ENCODE measurements at regions not wholly inside any gene's neighbourhood (a gene's known extent, or its start where the extent isn't known, plus 50 kb on each side); places are given as distances from the start of the nearest gene placed in this dataset.

DNA sequence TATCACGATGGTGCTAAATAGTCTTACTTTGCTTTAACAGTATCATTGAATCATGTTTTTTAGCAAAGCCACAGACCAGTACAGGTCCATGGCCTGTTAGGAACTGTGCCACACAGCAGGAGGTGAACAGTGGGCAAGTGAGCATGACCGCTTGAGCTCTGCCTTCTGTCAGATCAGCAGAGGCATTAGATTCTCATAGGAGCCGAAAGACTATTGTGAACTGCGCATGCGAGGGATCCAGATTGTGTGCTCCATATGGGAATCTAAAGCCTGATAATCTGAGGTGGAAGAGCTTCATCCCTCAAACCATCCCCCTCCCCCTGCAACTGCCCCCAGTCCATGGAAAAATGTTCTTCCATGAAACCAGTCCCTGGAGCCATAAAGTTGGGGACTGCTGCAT is 102.3 kb upstream of the OSR1 start:
- H3K36me3 ChIP-seq (replicated peaks in 1 of 2) = no peaks in the 10 kb centered on the region
- H3K9me3 ChIP-seq (replicated peaks in 1 of 3) = no peaks in the 10 kb centered on the region
- 93 to 97% (median 95%) methylated on average over 2 to 5 of the region's 5 CpGs for WGBS, 4 donors
- no peak overlapping the region for H3K27ac ChIP-seq
- no peaks in the 10 kb centered on the region for H3K4me1 ChIP-seq (replicated peaks in 1 of 2)
- H3K27me3 ChIP-seq = no peaks in the 10 kb centered on the region
- TF ChIP-seq, protein P1, sequence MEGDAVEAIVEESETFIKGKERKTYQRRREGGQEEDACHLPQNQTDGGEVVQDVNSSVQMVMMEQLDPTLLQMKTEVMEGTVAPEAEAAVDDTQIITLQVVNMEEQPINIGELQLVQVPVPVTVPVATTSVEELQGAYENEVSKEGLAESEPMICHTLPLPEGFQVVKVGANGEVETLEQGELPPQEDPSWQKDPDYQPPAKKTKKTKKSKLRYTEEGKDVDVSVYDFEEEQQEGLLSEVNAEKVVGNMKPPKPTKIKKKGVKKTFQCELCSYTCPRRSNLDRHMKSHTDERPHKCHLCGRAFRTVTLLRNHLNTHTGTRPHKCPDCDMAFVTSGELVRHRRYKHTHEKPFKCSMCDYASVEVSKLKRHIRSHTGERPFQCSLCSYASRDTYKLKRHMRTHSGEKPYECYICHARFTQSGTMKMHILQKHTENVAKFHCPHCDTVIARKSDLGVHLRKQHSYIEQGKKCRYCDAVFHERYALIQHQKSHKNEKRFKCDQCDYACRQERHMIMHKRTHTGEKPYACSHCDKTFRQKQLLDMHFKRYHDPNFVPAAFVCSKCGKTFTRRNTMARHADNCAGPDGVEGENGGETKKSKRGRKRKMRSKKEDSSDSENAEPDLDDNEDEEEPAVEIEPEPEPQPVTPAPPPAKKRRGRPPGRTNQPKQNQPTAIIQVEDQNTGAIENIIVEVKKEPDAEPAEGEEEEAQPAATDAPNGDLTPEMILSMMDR (IDR thresholded peaks at IDR 0.05) = no peak
- TF ChIP-seq POLR2A (IDR thresholded peaks at IDR 0.05) = no peak
- intact Hi-C loops (cut with DNase I) = no loop called here
- DNase-seq = no peak
- no peak overlapping the region for H3K4me3 ChIP-seq

DNA sequence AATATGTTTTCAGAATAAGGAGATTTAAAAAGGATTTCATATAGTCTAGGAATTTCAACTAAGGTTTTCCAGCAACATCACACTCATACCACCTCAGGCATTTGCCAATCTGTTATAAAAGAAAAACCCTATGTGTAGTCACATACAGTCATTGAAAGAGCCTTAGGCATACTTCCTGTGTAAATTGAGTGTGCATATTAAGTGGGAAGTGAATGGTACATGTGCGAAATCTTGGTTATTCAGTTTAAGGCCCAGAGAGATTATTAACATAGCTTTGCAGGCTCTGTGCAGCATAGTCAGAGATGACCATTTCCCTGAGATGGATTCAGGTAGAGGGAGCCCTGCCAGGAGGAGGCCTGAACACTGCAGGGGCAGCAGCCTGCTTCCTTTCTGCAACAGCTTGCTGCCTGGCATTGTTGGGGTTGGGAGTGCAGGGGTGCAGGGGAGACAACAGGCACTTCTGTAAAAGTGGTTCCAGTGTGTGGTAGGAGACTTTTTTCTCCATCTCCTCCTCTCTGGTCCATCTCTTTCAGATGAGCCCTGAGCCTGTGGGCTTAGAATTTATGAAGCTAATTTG is 100.1 kb upstream of the OSR1 start:
- H3K9me3 ChIP-seq (replicated peaks in 1 of 3) = peaks cover 0 to 6% (median 0%) of the 10 kb centered on the region in 3 donors
- intact Hi-C loops (cut with DNase I) = no loop called here
- H3K4me1 ChIP-seq (replicated peaks in 1 of 2) = no peaks in the 10 kb centered on the region
- 76 to 93% (median 90%) methylated on average over 1 of the region's 1 CpG for WGBS, 4 donors
- H3K36me3 ChIP-seq (replicated peaks in 1 of 2) = no peaks in the 10 kb centered on the region
- DNase-seq = no peak
- TF ChIP-seq, protein P1 (IDR thresholded peaks at IDR 0.05) = no peak
- no peak for TF ChIP-seq POLR2A (IDR thresholded peaks at IDR 0.05)
- H3K27ac ChIP-seq = no peak overlapping the region
- no peak overlapping the region for H3K4me3 ChIP-seq
- H3K27me3 ChIP-seq = no peaks in the 10 kb centered on the region

DNA sequence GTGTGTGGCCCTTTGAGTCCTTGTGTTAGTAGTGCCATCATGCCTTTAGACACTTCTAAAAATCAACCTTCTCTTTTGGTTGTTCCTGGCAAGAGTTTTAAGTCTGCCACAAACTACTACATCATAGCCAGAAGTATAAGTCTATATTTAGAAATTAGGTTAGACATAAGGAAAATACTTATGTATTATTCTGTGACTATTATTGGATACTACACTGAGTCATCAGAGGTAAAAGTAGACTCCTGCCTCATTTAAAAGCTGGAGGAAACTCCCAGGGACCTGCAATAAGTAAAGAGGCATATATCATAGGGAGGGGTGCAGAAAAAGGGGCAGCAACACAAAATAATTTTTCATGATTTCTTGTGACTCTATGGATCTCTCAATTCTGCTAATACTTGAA is 99.4 kb upstream of the OSR1 start:
- intact Hi-C loops (cut with DNase I) = no loop called here
- peaks cover 0 to 6% (median 0%) of the 10 kb centered on the region in 3 donors for H3K9me3 ChIP-seq (replicated peaks in 1 of 3)
- no peaks in the 10 kb centered on the region for H3K27me3 ChIP-seq
- no peak overlapping the region for H3K27ac ChIP-seq
- DNase-seq = no peak
- no peaks in the 10 kb centered on the region for H3K4me1 ChIP-seq (replicated peaks in 1 of 2)
- H3K4me3 ChIP-seq = no peak overlapping the region
- TF ChIP-seq, protein P1 (IDR thresholded peaks at IDR 0.05) = no peak
- TF ChIP-seq POLR2A (IDR thresholded peaks at IDR 0.05) = no peak
- H3K36me3 ChIP-seq (replicated peaks in 1 of 2) = no peaks in the 10 kb centered on the region

DNA sequence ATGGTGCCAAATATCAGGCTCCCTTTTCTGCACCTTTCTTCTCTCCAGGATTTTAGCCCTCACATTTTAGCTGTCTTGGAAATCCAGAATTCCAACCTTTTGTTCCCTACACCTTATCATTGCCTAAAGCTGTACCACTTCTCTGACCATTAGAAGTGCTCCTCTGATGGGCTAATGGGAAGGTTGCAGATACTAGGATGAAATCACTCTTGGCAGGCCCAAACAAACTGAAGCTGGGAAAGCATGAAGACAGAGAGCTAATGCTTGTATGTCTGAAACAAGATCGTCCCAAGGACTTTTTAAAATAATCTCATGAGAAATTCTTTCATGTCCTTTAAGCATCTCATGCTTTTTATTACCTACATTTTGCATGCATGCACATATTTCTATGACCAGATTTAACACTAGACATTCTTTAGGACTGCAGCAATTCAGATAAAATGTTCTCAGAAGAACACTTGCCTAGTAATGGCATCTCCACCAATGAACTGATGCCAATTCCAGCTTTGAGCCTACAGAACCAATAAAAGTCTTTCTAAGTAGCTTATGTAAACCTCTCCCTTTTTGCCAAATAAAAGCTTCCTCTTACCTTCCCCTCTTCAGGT is 98.4 kb upstream of the OSR1 start:
- Histone ChIP-seq H3K4me1 (replicated peaks in 1 of 2) (no peaks in the 10 kb centered on the region), H3K4me3 (no peak overlapping the region), H3K9me3 (replicated peaks in 1 of 3) (peaks cover 0 to 6% (median 0%) of the 10 kb centered on the region in 3 donors), H3K36me3 (replicated peaks in 1 of 2) (no peaks in the 10 kb centered on the region), H3K27me3 (no peaks in the 10 kb centered on the region), H3K27ac (no peak overlapping the region)
- DNase-seq = no peak
- intact Hi-C loops (cut with DNase I) = no loop called here
- WGBS, 4 donors = 44 to 57% (median 50%) methylated on average over 1 of the region's 1 CpG
- TF ChIP-seq, protein P1 (IDR thresholded peaks at IDR 0.05) = no peak
- no peak for TF ChIP-seq POLR2A (IDR thresholded peaks at IDR 0.05)

Measured in adrenal gland (tissue), 9 donors.